ENCODE measurements at regions not wholly inside any gene's neighbourhood (a gene's known extent, or its start where the extent isn't known, plus 50 kb on each side); places are given as distances from the start of the nearest gene placed in this dataset.

GRCh38 chr13:53839461-53839860 lies 810.8 kb downstream of the OLFM4 start:
- BruUV-seq (replicated peaks), result no TSS peak
- Histone ChIP-seq H3K36me3 (ENCODE audit: insufficient read depth, low read length, poor library complexity, severe bottlenecking) (no peaks in the 10 kb centered on the region), H3K27ac (ENCODE audit: low read depth, low read length, poor library complexity, severe bottlenecking) (no peak overlapping the region), H3K4me3 (ENCODE audit: low read depth, low read length, poor library complexity, severe bottlenecking) (no peak overlapping the region), H3K4me1 (ENCODE audit: insufficient read depth, low read length, poor library complexity, severe bottlenecking) (no peaks in the 10 kb centered on the region), H3K27me3 (replicated peaks; ENCODE audit: insufficient read depth, low read depth, low read length, poor library complexity) (no peaks in the 10 kb centered on the region), H3K9me3 (ENCODE audit: low read depth, low read length, poor library complexity, severe bottlenecking) (no peaks in the 10 kb centered on the region)
- no peak for DNase-seq (ENCODE audit: low spot score)
- intact Hi-C loops (cut with micrococcal nuclease; ENCODE audit: unreplicated experiment), result no loop called here
- POLR2A ChIA-PET (ENCODE audit: low non-redundant PET), result no interaction called here
- no peak for TF ChIP-seq CTCF (conservative IDR thresholded peaks at IDR 0.05; ENCODE audit: low read depth, low read length)
- no peak for TF ChIP-seq EZH2 (IDR thresholded peaks at IDR 0.05; ENCODE audit: borderline replicate concordance, low read depth, low read length, poor library complexity, severe bottlenecking)
- CTCF ChIA-PET, result no interaction called here

DNA sequence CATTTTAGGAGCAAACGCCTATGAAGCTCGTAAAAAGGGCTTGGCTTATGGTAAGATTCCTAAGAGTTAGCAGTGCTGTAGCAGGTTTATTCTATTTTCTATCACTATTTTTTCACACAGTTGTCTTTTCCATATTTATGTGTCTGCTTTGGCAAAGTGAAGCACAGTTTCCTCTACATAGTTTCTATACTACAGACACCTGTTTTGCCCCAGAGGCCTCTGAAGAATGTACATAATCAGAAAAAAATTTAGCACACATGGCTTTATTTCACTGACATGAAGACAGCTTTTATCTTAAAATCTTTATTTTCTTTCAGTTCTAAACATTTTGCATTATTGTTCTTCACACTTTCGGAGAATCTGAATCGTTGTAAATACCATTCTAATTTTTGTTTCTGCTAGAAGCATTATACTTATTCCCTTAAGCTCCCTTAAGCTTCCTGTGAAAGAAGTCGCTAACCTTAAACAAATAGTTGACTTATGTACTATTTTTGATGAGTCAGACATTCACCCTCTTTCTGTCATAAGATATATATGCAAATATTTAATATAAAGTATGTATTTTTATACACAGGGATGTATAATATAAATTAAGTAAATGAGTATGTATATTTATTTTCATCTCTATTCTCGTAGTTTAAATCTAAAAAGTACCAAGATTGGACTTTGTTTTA lies 816.0 kb downstream of the OLFM4 start:
- Histone ChIP-seq H3K4me1 (ENCODE audit: insufficient read depth, low read length, poor library complexity, severe bottlenecking) (no peaks in the 10 kb centered on the region), H3K27me3 (replicated peaks; ENCODE audit: insufficient read depth, low read depth, low read length, poor library complexity) (no peaks in the 10 kb centered on the region), H3K9me3 (ENCODE audit: low read depth, low read length, poor library complexity, severe bottlenecking) (no peaks in the 10 kb centered on the region), H3K36me3 (ENCODE audit: insufficient read depth, low read length, poor library complexity, severe bottlenecking) (no peaks in the 10 kb centered on the region), H3K27ac (ENCODE audit: low read depth, low read length, poor library complexity, severe bottlenecking) (no peak overlapping the region), H3K4me3 (ENCODE audit: low read depth, low read length, poor library complexity, severe bottlenecking) (no peak overlapping the region)
- ChIA-PET CTCF (no interaction called here), POLR2A (ENCODE audit: low non-redundant PET) (no interaction called here)
- BruUV-seq (replicated peaks), result no TSS peak
- intact Hi-C loops (cut with micrococcal nuclease; ENCODE audit: unreplicated experiment), result no loop called here
- DNase-seq (ENCODE audit: low spot score), result no peak
- TF ChIP-seq EZH2 (IDR thresholded peaks at IDR 0.05; ENCODE audit: borderline replicate concordance, low read depth, low read length, poor library complexity, severe bottlenecking) (no peak), CTCF (conservative IDR thresholded peaks at IDR 0.05; ENCODE audit: low read depth, low read length) (no peak)

DNA sequence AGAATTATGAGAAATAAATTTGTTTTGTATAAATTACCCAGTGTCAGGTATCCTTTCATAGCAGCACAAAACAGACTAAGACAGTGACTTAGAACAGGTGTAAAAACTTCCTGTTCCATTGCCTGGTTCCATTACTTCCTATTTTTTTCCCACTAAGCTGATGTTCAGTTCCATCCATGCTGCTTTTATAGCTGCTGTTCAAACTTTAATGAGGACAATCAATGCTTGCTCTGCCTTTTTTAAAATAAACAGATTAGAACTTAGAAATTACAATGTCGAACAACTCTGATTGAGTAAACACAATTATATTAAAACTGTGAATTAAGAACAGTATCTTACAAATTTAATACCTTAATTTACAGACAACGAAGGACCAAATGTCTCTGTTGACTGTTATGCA lies 818.9 kb downstream of the OLFM4 start:
- ChIA-PET CTCF (no interaction called here), POLR2A (ENCODE audit: low non-redundant PET) (no interaction called here)
- no peak overlapping the region for H3K4me3 ChIP-seq (ENCODE audit: low read depth, low read length, poor library complexity, severe bottlenecking)
- no peaks in the 10 kb centered on the region for H3K36me3 ChIP-seq (ENCODE audit: insufficient read depth, low read length, poor library complexity, severe bottlenecking)
- no peak overlapping the region for H3K27ac ChIP-seq (ENCODE audit: low read depth, low read length, poor library complexity, severe bottlenecking)
- no peaks in the 10 kb centered on the region for H3K4me1 ChIP-seq (ENCODE audit: insufficient read depth, low read length, poor library complexity, severe bottlenecking)
- TF ChIP-seq EZH2 (IDR thresholded peaks at IDR 0.05; ENCODE audit: borderline replicate concordance, low read depth, low read length, poor library complexity, severe bottlenecking) (no peak), CTCF (conservative IDR thresholded peaks at IDR 0.05; ENCODE audit: low read depth, low read length) (no peak)
- intact Hi-C loops (cut with micrococcal nuclease; ENCODE audit: unreplicated experiment), result no loop called here
- no peaks in the 10 kb centered on the region for H3K27me3 ChIP-seq (replicated peaks; ENCODE audit: insufficient read depth, low read depth, low read length, poor library complexity)
- no peaks in the 10 kb centered on the region for H3K9me3 ChIP-seq (ENCODE audit: low read depth, low read length, poor library complexity, severe bottlenecking)
- DNase-seq (ENCODE audit: low spot score), result no peak
- BruUV-seq (replicated peaks), result no TSS peak

Data from A673 (cell line).